CD14-positive monocyte (primary cell): ENCODE measurements at regions not wholly inside any gene's neighbourhood (a gene's known extent, or its start where the extent isn't known, plus 50 kb on each side); places are given as distances from the start of the nearest gene placed in this dataset.

ENCODE experiments used
- DNase-seq, 3 donors: peaks; one replicate each; pipeline ENCODE4 v3.0.0-alpha.2; 2011 to 2022
- H2AFZ ChIP-seq: 2 replicates; pipeline ENCODE4 v1.6.0; 2012; ENCODE audit warnings: mild to moderate bottlenecking, low read depth, low read length, inconsistent platforms; ENCODE audit not compliant: insufficient read depth, poor library complexity, severe bottlenecking
- H3K27ac ChIP-seq, 2 donors: 1 replicate in 1 of 2; 2 replicates in 1 of 2; pipeline ENCODE4 v1.5.1; 2012 to 2013; ENCODE audit warnings: low read length in 2 of 2, control low read depth in 1 of 2, inconsistent platforms in 1 of 2, low read depth in 1 of 2, mild to moderate bottlenecking in 1 of 2
- H3K27me3 ChIP-seq, 2 donors: one replicate each; pipeline versions ENCODE4 v1.6.0 to v1.6.1; 2011 to 2013; ENCODE audit warnings: low read length in 2 of 2; ENCODE audit not compliant: control insufficient read depth in 2 of 2, insufficient read depth in 2 of 2
- H3K36me3 ChIP-seq, 2 donors: replicated peaks in 1 of 2; 1 replicate in 1 of 2; 2 replicates in 1 of 2; pipeline versions ENCODE4 v1.5.1 to v1.6.1; 2012 to 2013; ENCODE audit warnings: low read length in 2 of 2, control low read depth in 1 of 2, inconsistent platforms in 1 of 2, mild to moderate bottlenecking in 1 of 2; ENCODE audit not compliant: insufficient read depth in 2 of 2, control insufficient read depth in 1 of 2
- H3K4me1 ChIP-seq, 2 donors: 1 replicate in 1 of 2; 2 replicates in 1 of 2; pipeline versions ENCODE4 v1.5.1 to v1.6.1; 2012 to 2013; ENCODE audit warnings: low read length in 2 of 2, control low read depth in 1 of 2, inconsistent platforms in 1 of 2, mild to moderate bottlenecking in 1 of 2, moderate library complexity in 1 of 2; ENCODE audit not compliant: insufficient read depth in 2 of 2, control insufficient read depth in 1 of 2
- H3K4me2 ChIP-seq: replicated peaks from 2 replicates; pipeline ENCODE3; 2012; ENCODE audit warnings: low read length, moderate library complexity, mild to moderate bottlenecking; ENCODE audit not compliant: poor library complexity, severe bottlenecking; ENCODE audit errors: extremely low read depth
- H3K4me3 ChIP-seq, 3 experiments: fragments of 200-600 bp in 1 of 3; sonication (generic) in 1 of 3; replicated peaks in 1 of 3; 1 replicate in 2 of 3; 2 replicates in 1 of 3; pipeline ENCODE4 v1.5.1; 2011 to 2013; ENCODE audit warnings: low read length in 3 of 3, mild to moderate bottlenecking in 3 of 3, control low read depth in 2 of 3, low read depth in 2 of 3, inconsistent platforms in 1 of 3, moderate library complexity in 1 of 3
- H3K79me2 ChIP-seq: 2 replicates; pipeline ENCODE4 v1.6.0; 2012; ENCODE audit warnings: mild to moderate bottlenecking, control low read depth, inconsistent platforms, low read length, moderate library complexity; ENCODE audit not compliant: insufficient read depth
- H3K9ac ChIP-seq: 2 replicates; pipeline ENCODE4 v1.6.0; 2017; ENCODE audit warnings: low read length, mild to moderate bottlenecking; ENCODE audit not compliant: insufficient read depth, poor library complexity, severe bottlenecking
- H3K9me3 ChIP-seq, 2 donors: replicated peaks in 1 of 2; 1 replicate in 1 of 2; 2 replicates in 1 of 2; pipeline versions ENCODE4 v1.5.1 to v1.6.1; 2012 to 2013; ENCODE audit warnings: low read length in 2 of 2, control low read depth in 1 of 2; ENCODE audit not compliant: control insufficient read depth in 1 of 2, insufficient read depth in 1 of 2
- H4K20me1 ChIP-seq: 2 replicates; pipeline ENCODE4 v1.6.0; 2012; ENCODE audit warnings: mild to moderate bottlenecking, low read length, control low read depth, moderate library complexity; ENCODE audit not compliant: insufficient read depth
- H3K27ac Mint-ChIP-seq, 7 donors: one replicate each; pipeline ENCODE4 v1.8.0; 2020; ENCODE audit warnings: mild to moderate bottlenecking in 7 of 7, mixed read lengths in 7 of 7, moderate library complexity in 6 of 7, inconsistent platforms in 2 of 7
- H3K27me3 Mint-ChIP-seq, 3 donors: one replicate each; pipeline ENCODE4 v1.8.0; 2021 to 2022; ENCODE audit warnings: low read depth in 3 of 3, mild to moderate bottlenecking in 3 of 3, mixed read lengths in 3 of 3, moderate library complexity in 3 of 3, inconsistent platforms in 1 of 3
- H3K36me3 Mint-ChIP-seq, 2 donors: one replicate each; pipeline ENCODE4 v1.8.0; 2020; ENCODE audit warnings: mixed read lengths in 2 of 2, inconsistent platforms in 1 of 2, mild to moderate bottlenecking in 1 of 2
- H3K4me1 Mint-ChIP-seq: one replicate; pipeline ENCODE4 v1.8.0; 2020; ENCODE audit warnings: mild to moderate bottlenecking, mixed read lengths
- H3K4me3 Mint-ChIP-seq, 2 donors: one replicate each; pipeline ENCODE4 v1.8.0; 2020; ENCODE audit warnings: mild to moderate bottlenecking in 2 of 2, mixed read lengths in 2 of 2, moderate library complexity in 1 of 2
- H3K9me3 Mint-ChIP-seq, 7 donors: one replicate each; pipeline ENCODE4 v1.8.0; 2020 to 2022; ENCODE audit warnings: mixed read lengths in 7 of 7, mild to moderate bottlenecking in 6 of 7, moderate library complexity in 6 of 7, inconsistent platforms in 2 of 7
- CTCF ChIP-seq: fragments of 200-600 bp; IDR thresholded peaks from one replicate; pipeline ENCODE4 v1.8.0; 2022; ENCODE audit warnings: antibody characterized with exemption, mild to moderate bottlenecking
- WGBS: methylation state at CpG from one replicate; pipeline ENCODE4 v1.1.5; 2013; ENCODE audit warnings: missing lambda C conversion rate; ENCODE audit not compliant: insufficient coverage; 5-methylcytosine and 5-hydroxymethylcytosine counted together
- intact Hi-C, 2 donors: fragments of 100-400 bp; cut with micrococcal nuclease; formaldehyde crosslinking; loops; one replicate each; pipeline versions ENCODE4 v1.15.0 to v1.15.1; 2023

GRCh38 chr18:23387265-23387664 is 65.8 kb upstream of the RIOK3 start:
- H3K4me2 ChIP-seq, result no peak overlapping the region
- H3K27me3 Mint-ChIP-seq, result peaks cover 0 to 3% (median 2%) of the 10 kb centered on the region in 3 donors

GRCh38 chr18:23388357-23388756 is 64.7 kb upstream of the RIOK3 start:
- no peak for TF ChIP-seq CTCF
- peaks cover 5% of the 10 kb centered on the region for H3K4me1 Mint-ChIP-seq
- peaks cover 0 to 7% of the 10 kb centered on the region in 2 donors for H3K36me3 Mint-ChIP-seq
- 94% methylated on average over 3 of the region's 4 CpGs for WGBS
- Histone ChIP-seq H3K4me1 (no peaks in the 10 kb centered on the region), H2AFZ (no peak overlapping the region), H3K36me3 (no peaks in the 10 kb centered on the region), H3K79me2 (no peaks in the 10 kb centered on the region), H3K9ac (no peak overlapping the region), H3K9me3 (no peaks in the 10 kb centered on the region), H3K4me3 (no peak overlapping the region), H3K27ac (no peak overlapping the region), H3K4me2 (no peak overlapping the region), H3K27me3 (no peaks in the 10 kb centered on the region), H4K20me1 (no peaks in the 10 kb centered on the region)
- H3K27me3 Mint-ChIP-seq, result peaks cover 0 to 3% (median 2%) of the 10 kb centered on the region in 3 donors
- peaks cover 0 to 2% (median 1%) of the 10 kb centered on the region in 7 donors for H3K9me3 Mint-ChIP-seq
- H3K4me3 Mint-ChIP-seq, result no peak overlapping the region
- no peak for DNase-seq
- no peak overlapping the region for H3K27ac Mint-ChIP-seq
- intact Hi-C loops, result loop anchor here in 1 of 2 donors (10.0 kb wide), 1 partner anchor 264 kb away; no protein-coding TSS in a partner anchor

More at GRCh38 chr18:23387265-23387664, 65.8 kb upstream of the RIOK3 start:
- Histone ChIP-seq H3K9ac (no peak overlapping the region), H3K79me2 (no peaks in the 10 kb centered on the region), H3K4me1 (no peaks in the 10 kb centered on the region), H3K27ac (no peak overlapping the region), H2AFZ (no peak overlapping the region), H3K4me3 (no peak overlapping the region), H3K9me3 (no peaks in the 10 kb centered on the region), H3K27me3 (no peaks in the 10 kb centered on the region), H3K36me3 (no peaks in the 10 kb centered on the region), H4K20me1 (no peaks in the 10 kb centered on the region)
- no peak for TF ChIP-seq CTCF
- intact Hi-C loops, result loop anchor here in 1 of 2 donors (10.0 kb wide), 1 partner anchor 262 kb away; no protein-coding TSS in a partner anchor
- no peak for DNase-seq
- H3K9me3 Mint-ChIP-seq, result peaks cover 0 to 2% (median 1%) of the 10 kb centered on the region in 7 donors
- peaks cover 0 to 8% of the 10 kb centered on the region in 2 donors for H3K36me3 Mint-ChIP-seq
- peaks cover 5% of the 10 kb centered on the region for H3K4me1 Mint-ChIP-seq
- WGBS, result 92% methylated on average over 2 of the region's 4 CpGs
- no peak overlapping the region for H3K27ac Mint-ChIP-seq
- no peak overlapping the region for H3K4me3 Mint-ChIP-seq
